GM10266 (cell line): ENCODE measurements at regions not wholly inside any gene's neighbourhood (a gene's known extent, or its start where the extent isn't known, plus 50 kb on each side); places are given as distances from the start of the nearest gene placed in this dataset.

Source experiments
- DNase-seq: peaks from one replicate; pipeline ENCODE4 v3.0.0; 2012; ENCODE audit errors: extremely low spot score
- CTCF ChIP-seq: IDR thresholded peaks from 2 replicates; pipeline ENCODE4 v1.5.1; 2012; ENCODE audit warnings: mild to moderate bottlenecking, low read depth; ENCODE audit not compliant: control insufficient read depth, insufficient read depth; ENCODE audit errors: missing control alignments

- no peak for DNase-seq
- TF ChIP-seq CTCF, result no peak
Observed at GRCh38 chr4:131192318-131192717, 1956.8 kb upstream of the PCDH10 start.

- DNase-seq, result no peak
- TF ChIP-seq CTCF, result no peak
Observed at GRCh38 chr4:131207589-131207988, 1941.5 kb upstream of the PCDH10 start.

GRCh38 chr4:131248314-131248713 is 1900.8 kb upstream of the PCDH10 start:
- DNase-seq, result no peak
- no peak for TF ChIP-seq CTCF

- DNase-seq, result no peak
- TF ChIP-seq CTCF, result no peak
Observed at GRCh38 chr4:131251321-131251720, 1897.8 kb upstream of the PCDH10 start.

GRCh38 chr4:131257241-131257640 is 1891.9 kb upstream of the PCDH10 start:
- DNase-seq, result no peak
- TF ChIP-seq CTCF, result no peak

- no peak for TF ChIP-seq CTCF
- DNase-seq, result no peak
Observed at GRCh38 chr4:131258361-131258760, 1890.7 kb upstream of the PCDH10 start.

- DNase-seq, result no peak
- no peak for TF ChIP-seq CTCF
Observed at GRCh38 chr4:131288441-131288840, 1860.7 kb upstream of the PCDH10 start.
